ENCODE measurements at regions not wholly inside any gene's neighbourhood (a gene's known extent, or its start where the extent isn't known, plus 50 kb on each side); places are given as distances from the start of the nearest gene placed in this dataset.

DNA sequence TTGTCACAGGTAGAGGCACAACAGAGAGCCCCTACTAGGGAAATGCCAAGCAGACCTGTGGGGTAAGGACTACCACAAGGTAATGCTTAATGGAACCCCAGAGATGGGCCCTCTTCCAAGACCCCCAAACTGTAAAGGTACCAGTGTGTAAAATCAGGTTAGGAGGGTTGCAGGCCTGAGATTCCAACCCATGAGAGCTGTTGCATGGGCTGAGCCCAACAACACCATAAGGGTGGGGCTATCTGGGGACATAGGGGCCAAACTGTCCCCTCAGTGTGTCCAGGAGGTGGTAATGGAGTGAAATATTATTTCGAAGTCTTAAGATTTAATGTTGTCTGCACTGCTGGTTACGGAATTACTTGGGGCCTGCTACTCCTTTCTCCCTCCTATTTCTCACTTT is 620.2 kb downstream of the ETNK1 start:
- no peak for TF ChIP-seq POLR2AphosphoS5 (IDR thresholded peaks at IDR 0.05)
- TF ChIP-seq, protein P1, sequence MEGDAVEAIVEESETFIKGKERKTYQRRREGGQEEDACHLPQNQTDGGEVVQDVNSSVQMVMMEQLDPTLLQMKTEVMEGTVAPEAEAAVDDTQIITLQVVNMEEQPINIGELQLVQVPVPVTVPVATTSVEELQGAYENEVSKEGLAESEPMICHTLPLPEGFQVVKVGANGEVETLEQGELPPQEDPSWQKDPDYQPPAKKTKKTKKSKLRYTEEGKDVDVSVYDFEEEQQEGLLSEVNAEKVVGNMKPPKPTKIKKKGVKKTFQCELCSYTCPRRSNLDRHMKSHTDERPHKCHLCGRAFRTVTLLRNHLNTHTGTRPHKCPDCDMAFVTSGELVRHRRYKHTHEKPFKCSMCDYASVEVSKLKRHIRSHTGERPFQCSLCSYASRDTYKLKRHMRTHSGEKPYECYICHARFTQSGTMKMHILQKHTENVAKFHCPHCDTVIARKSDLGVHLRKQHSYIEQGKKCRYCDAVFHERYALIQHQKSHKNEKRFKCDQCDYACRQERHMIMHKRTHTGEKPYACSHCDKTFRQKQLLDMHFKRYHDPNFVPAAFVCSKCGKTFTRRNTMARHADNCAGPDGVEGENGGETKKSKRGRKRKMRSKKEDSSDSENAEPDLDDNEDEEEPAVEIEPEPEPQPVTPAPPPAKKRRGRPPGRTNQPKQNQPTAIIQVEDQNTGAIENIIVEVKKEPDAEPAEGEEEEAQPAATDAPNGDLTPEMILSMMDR (IDR thresholded peaks at IDR 0.05 in 8 of 11, conservative IDR thresholded peaks at IDR 0.05 in 3 of 11): no peak

Data from spleen (tissue), 7 donors.